Limb (tissue), 2 donors: ENCODE measurements at regions not wholly inside any gene's neighbourhood (a gene's known extent, or its start where the extent isn't known, plus 50 kb on each side); places are given as distances from the start of the nearest gene placed in this dataset.

Experiments used
- DNase-seq, 2 donors: peaks; one replicate each; pipeline ENCODE4 v3.0.0-alpha.2; 2016; ENCODE audit errors: extremely low spot score in 2 of 2

DNA sequence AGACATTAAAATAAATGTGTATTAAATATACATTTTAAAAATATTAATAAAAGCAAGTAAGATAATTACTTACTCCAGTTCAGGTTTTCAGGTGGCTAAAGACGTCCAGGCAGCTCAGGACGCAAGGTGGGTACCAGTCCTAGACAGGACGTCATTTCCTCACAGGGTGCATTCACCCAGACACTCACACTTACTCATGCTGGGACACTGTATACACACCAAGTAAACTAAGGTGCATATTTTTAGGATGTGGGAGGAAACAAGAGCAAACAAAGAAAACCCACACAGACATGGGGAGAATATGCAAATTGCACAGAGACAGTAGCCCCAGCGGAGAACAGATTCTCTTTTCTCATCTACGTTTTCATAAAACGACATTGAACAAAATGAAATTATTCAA, 457.9 kb downstream of the BRINP3 start:
- DNase-seq = no peak

DNA sequence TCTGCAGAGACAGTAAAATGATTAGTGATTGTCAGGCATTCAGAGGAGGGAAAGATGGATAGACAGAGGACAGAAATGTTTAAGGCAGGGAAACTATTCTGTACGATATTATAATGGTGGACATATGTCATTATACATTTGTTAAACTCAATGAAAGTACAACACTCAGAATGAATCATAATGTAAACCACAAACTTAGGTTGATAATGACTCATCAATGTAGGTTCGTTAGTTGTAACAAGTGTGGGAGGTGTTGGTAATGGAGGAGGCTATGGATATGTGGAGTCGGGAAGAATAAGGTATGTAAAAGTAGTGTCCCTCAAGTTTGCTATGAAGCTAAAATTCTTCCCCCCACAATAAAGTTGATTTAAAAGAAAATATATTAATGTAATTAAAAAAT, 455.0 kb downstream of the BRINP3 start:
- DNase-seq = no peak

DNA sequence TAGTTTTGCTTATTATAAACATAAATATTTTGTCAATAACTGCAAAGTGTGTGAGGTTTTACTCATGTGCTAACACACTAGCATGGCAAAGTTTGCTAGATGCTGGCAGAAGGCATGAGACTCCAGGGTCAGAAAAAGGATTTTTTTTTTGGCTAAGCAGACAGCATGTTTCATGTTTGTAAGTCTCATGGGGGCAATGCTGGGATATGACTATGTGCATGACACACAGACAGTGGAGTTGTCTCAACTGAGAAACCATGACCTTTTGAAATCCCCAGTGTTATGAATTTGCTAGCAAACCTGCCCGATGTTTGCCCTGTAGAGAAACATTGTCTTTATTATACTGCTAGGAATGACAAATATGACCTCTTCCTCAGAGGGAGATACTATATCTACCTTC, 448.2 kb downstream of the BRINP3 start:
- no peak for DNase-seq

DNA sequence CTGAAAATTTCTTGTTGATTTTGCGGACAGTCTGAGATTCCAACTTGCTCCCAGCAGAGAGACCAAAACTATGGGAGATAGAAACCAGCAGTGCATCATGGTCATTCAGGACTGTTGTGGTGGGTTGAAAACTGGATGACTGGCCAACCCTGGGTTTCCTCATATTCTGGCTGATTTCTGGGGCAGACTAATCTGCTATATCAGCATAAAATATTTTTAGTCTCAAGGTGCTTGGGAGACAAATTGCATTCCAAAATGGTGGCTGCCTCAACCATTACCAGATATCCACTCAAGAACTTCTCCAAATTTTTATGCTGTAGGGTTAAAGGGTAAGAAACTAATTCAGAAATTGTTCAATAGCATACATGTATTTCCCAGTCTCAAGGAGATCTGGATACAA, 434.0 kb downstream of the BRINP3 start:
- DNase-seq = no peak

DNA sequence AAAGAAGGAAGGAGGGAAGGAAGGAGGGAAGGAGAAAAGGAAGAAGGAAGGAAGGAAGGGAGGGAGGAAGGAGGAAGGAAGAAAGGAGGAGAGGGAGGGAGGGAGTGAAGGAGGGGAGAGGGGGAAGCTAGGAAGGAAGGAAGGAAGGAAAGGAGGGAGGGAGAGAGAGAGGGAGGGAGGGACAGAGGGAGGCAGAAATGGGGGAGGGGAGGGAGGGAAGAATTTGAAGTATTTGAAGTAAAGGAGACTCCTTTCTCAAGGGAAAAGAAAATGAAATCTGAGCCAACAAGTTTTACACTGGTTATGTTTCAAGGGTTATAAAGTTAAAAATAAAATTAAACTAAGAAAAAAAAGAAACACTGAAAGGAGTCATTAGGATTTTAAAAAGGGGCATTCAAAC, 431.4 kb downstream of the BRINP3 start:
- DNase-seq = no peak
